SH-SY5Y (cell line): ENCODE measurements at regions not wholly inside any gene's neighbourhood (a gene's known extent, or its start where the extent isn't known, plus 50 kb on each side); places are given as distances from the start of the nearest gene placed in this dataset.

ENCODE experiments used
- GATA2 ChIP-seq: IDR thresholded peaks from 2 replicates; pipeline ENCODE4 v1.6.1; 2011; ENCODE audit warnings: mild to moderate bottlenecking, low read depth, low read length
- GATA3 ChIP-seq: IDR thresholded peaks from 2 replicates; pipeline ENCODE4 v1.6.1; 2011; ENCODE audit warnings: low read depth, mild to moderate bottlenecking, low read length, moderate library complexity

DNA sequence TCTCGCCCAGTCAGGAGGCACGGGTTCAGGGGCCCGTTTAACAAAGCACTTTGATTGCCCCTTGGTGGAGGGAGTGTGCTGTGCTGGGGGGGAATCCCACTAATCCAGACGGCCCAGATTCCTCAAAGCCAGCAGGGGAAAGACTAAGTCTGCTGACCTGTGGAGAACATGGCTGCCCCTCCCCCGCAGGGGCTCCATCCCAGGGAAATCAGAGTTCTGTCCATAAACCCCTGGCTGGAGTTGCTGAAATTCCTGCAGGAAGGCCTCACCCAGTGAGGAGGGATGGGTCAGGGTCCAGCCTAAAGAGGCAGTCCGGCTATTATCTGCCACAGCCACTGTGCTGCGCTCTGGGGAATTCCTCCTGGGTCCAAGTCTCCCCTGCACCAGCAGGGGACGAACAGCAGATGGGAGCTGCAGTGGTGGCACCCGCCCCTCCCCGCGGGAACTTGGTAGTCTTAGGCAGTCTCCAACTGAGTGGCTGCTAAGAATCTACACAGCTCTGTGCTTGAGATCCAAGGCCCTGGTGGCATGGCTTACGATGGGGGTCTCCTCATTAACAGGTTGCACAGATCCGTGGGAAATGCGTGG is 174.0 kb upstream of the DAB2 start:
- TF ChIP-seq GATA2 = no peak
- no peak for TF ChIP-seq GATA3

DNA sequence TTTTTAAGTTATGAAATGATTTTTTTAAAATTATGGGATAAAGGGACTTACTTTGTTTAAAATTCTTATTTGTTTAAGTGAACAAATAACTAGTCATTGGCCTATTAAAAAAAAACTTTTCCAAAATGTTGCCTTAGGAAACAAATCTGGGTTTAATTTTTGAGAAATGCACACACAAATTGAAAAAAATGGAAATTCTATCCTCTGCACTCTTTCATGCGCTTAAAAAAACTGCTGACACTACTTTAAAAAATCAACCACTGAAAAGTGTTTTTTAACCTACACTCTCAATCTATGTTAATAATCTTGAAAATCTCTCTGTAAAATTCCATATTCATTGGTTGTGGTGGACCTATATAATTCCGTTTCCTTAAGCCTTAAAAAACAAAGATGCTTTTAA is 163.4 kb upstream of the DAB2 start:
- no peak for TF ChIP-seq GATA2
- TF ChIP-seq GATA3 = no peak

DNA sequence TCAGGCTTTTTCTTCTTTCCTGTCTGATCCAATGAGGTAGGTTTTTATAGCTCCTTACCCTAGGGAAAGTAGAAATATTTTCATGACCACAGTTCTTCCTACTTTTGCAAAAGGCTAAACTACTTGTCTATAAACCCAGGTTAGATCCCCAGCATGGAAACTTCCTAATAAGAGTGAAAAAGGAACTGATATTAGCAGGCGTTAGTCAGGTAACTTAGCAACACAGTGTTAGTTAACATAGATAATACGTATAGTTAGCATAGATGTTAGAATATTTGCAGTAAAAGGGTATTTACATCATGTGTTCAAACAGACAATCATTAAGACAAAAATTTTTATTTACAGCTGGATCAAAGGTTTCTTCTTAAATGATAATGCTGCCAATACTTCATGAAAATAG is 162.9 kb upstream of the DAB2 start:
- TF ChIP-seq GATA3 = no peak
- no peak for TF ChIP-seq GATA2

DNA sequence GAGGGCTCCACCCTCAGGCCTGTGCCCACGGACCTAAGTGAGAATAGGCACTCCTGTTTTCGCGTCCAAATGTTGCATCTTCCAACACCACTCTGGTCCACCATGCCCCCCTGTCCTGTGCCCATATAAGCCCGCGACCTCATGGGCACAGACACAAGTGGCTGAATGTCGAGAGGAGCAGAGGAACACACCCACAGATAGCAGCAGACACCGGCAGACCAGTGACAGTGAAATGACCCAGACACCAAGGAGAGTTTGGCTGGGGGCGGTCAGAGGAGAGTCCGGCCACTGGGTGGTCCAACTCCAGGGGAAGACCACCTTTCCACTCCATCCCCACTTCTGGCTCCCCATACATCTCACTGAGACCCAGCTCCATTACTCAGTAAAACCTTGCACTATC is 161.4 kb upstream of the DAB2 start:
- TF ChIP-seq GATA2 (no peak), GATA3 (no peak)

DNA sequence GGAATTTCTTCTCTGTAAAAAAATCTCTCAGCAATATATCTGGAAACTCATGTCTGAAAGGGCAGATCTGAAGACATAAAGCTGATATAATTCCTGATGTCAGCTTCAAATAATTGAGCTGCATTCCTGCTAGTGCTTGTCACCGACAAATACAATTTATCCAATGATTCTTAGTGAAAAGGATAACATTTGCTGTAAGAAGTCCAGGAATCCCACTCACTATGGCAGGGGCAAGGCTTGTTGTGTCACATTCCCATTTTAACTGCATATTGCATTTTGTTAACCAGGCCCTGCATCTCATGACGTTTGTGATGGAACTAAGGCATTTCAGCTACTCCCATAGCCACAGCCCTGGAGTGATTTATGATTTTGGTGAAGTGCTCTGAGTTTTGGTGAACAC is 160.1 kb upstream of the DAB2 start:
- TF ChIP-seq GATA2 (no peak), GATA3 (no peak)

DNA sequence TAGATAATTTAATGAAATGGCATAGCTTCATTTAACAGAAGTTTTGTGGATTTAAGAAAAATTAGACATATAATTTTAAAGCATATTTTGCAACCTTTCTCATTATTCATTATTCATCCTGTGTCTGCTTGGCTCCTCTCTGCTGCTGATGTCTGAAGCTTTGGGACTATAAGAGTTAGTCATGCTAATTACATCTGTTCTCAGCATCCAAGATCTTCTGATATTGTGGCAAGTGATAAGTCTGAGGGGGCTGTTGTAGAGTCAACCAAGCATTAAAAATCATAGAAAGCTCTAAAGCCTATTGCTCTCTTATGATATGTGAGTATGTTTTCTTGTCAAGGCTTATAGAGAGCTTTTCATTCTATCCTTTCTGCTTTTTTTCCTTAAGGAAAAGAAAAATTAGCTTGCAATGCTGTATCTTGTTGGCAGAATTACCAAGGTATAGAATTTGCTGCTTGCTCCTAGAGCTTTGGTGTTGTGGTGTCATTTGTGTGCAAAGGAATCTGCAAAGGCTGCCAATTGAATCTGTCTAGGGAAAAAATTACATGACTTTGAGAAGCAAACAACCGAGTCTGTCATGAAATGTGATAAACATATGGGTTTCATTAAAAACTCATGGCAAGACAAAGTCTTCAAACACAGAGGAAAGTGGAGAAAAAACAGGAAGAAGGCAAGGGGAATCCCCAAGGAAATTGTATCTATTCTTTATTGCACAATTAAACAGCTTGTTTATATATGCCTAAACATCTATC is 156.1 kb upstream of the DAB2 start:
- no peak for TF ChIP-seq GATA2
- TF ChIP-seq GATA3 = no peak

DNA sequence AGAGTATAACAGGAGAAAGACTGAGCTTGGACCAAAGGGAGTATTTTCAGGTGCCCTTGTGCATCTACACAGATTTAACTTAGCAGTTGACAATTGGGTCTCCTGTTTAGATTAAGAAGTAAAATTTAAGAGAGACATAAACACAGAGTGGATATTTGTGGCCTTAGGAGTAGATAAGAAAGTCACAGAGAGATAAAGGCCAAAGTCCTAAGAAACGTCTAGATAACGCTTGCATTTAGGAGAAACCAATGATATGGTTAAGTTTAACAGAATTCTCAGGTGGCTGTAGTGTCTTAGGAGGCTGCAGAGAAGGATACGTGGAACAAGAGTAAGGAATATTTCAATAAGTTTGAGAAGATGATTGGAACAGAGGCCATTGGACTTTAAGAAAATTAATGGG is 155.0 kb upstream of the DAB2 start:
- no peak for TF ChIP-seq GATA2
- no peak for TF ChIP-seq GATA3

DNA sequence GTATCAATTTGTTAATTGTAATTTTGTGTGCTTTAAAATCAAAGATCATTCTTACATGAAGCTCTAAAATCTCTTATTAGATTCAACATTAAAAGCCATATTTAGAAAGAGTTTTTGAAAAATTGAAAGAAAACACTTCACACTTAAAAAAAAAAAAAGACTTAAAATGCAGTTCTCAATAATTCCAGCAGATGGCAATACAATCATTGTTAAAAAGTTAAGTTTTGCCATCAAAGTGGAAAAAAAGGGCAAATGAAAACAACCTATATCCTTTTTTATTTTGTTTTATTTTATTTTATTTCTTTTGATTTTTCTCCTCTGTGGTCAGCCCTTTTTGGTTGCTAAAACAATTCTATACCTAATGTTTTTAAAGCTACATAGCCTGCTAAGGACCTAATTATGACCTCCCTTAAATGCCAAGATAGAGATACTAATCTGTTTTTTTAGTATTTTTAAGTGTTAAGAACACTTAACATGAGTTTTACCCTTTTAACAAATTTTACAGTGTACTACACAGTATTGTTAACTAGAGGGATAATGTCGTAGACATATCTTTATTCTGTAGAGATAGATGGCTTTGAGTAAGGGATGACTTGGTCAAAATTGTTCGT is 154.2 kb upstream of the DAB2 start:
- TF ChIP-seq GATA2 = no peak
- TF ChIP-seq GATA3 = no peak

DNA sequence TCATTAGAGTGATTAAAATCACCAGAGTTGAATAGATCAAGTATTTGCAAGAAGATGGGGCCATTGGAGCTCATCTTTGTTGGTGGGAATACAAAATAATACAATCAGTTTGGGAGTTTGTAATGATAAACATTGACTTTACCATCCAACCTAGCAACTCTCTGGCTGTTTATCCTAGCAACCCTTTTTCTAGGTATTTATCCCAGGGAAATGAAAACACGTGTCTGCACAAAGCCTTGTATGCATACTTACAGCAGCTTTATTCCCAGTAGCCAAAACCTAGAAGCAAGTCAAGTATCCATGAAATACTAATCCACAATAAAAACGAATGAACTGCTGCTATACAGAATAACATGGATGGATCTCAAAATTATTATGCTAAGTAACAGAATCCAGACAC is 152.7 kb upstream of the DAB2 start:
- TF ChIP-seq GATA3 = no peak
- no peak for TF ChIP-seq GATA2

DNA sequence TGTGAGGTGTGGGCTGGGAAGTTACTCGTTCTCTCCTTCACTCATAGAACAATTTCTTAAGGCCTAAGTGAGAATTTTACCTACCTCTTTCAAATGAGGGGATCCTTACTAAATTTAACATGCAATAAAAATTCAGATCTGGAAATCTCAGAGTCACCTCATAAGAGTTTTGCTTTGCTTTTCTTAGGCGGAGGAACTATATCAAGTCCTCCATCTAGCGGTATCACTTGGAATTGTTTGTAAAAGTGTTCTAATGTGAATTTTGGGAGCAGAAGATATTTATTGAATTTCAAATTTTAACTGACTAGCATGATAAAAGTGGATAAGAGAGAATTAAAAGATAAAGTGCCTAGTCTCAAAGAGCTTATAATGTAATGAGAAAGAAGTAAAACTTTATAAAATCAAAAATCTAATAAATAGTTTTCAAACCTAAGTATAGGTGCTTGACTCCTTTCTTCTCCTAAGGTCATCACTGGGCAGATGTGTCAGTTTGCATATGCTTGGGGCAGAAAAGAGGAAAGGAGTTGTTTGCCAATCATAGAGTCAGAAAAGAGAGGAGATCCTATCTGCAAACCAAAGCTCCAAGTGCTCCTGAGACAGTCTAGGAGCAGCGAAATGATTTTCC is 145.7 kb upstream of the DAB2 start:
- TF ChIP-seq GATA2 = no peak
- TF ChIP-seq GATA3 = no peak

DNA sequence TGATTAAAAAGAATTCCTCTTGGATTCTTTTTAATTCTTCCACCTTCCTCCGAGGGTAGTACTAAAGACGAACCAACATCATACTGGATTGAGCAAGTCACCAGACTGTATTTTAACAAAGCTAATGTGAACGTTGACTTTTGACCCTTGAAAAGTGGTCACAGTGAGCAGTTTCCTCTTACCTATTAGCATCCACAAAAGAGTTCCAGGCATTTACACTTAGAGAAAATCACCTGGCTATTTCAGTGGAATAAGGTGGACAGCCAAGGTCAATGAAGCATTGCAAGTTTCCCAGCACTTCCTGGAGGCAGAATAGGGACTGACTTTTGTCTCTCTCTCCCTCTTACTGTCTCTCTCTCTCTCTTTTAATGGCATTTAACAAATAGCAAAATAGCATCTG is 145.1 kb upstream of the DAB2 start:
- TF ChIP-seq GATA3 (no peak), GATA2 (no peak)

DNA sequence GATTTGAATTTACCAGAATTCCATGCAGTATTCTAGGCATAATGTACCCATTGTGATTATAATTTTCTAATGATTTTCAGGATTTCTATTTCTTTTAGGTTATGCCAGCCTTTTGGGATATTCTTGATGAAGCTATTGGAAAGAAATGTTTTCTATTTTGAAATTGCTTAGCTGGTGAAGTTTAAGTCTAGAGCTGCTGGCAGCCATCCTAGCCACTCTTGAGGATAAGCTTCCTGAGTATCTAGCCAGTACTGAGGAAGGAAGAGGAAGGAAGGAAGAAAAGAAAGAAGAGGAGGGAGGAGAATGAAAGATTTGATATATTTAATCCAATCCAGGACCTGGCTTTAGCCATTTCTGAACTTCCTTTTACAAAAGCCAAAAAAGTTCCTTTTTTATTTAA is 142.1 kb upstream of the DAB2 start:
- no peak for TF ChIP-seq GATA3
- TF ChIP-seq GATA2 = no peak

DNA sequence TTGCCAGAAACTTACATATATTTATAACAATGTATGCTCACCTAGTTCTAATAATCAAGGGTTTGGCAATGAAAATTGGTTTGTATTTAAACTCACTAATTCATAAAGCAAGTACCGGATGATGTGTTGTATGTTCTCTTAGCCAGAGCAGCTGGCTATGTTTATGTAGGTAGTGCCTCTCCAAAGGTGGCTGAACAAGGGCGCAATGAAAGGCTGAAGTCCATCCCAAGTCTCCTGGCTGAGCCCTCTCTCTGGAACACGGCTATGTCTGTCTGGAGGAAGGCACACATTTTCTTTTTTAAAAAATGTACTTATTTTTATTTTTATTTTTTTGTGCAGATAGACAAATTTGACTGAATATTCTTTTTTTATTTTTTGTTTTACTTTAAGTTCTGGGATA is 141.2 kb upstream of the DAB2 start:
- TF ChIP-seq GATA3 = no peak
- TF ChIP-seq GATA2 = no peak

DNA sequence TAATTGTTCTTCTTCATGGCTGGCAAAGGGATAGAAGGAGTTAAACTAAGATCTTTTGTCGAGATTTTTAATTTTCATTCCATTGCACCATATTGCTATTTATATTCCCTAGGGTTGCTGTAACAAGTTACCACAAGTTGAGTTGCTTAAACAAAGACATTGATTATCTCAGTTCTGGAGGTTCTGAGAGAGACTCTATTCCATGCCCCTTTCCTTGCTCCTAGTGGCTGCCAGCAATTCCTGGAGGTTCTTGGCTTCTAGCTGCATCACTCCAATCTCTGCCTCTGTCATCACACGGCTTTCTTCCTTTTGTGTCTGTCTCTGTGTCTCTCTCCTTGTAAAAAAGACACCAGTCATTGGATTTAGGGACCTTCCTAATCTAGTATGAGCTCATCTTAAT is 136.6 kb upstream of the DAB2 start:
- TF ChIP-seq GATA2 = no peak
- TF ChIP-seq GATA3 = no peak

DNA sequence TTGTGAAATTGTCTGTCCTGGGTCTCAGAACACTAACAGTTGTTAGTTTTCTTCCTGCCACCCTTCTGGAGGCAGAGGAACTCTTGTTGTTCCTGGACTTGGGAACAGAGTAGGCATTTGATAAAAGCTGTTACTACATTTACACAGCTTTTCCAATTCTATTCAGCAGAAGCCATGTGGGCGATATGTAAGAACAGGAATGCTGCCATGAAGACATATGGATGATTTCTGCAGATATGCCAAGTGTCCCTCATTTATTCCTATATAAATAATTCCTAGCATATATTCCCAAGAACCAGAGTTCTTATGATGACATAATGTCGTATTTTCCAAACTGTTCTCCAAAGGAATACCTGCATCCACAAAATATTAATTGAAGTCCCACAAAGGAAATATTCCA is 135.9 kb upstream of the DAB2 start:
- TF ChIP-seq GATA2 = no peak
- TF ChIP-seq GATA3 = no peak
